ENCODE measurements at regions not wholly inside any gene's neighbourhood (a gene's known extent, or its start where the extent isn't known, plus 50 kb on each side); places are given as distances from the start of the nearest gene placed in this dataset.
"Not testable (repeated sequence)": the region's sequence is repeated elsewhere in the genome, so short reads cannot be mapped to it uniquely, and the experiment has no call there.

GRCh38 chr16:59658572-59658971 lies 924.5 kb upstream of the GOT2 start:
- no peak for DNase-seq (ENCODE audit: low read depth)

- DNase-seq (ENCODE audit: low read depth), result no peak
Measured at GRCh38 chr16:59655031-59655430, 920.9 kb upstream of the GOT2 start.

DNA sequence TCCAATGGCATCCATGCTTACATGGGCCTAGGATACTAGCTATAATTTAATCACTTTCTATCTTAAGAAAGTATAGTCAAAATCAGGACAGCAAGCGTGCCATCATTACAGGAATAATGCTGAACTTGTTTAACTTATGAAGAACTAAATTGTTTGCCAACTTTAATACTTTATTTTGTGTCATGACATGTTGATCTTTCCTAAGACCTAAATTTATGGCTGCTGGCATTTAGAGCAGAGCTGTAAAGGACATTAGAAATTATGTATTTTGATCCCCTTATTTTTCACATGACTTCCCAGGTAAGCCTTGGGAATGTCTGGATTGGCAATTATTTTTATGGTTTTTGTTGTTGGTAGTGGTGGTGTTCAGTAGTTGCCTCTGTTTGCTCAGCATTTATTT lies 920.3 kb upstream of the GOT2 start:
- no peak for DNase-seq (ENCODE audit: low read depth)

DNA sequence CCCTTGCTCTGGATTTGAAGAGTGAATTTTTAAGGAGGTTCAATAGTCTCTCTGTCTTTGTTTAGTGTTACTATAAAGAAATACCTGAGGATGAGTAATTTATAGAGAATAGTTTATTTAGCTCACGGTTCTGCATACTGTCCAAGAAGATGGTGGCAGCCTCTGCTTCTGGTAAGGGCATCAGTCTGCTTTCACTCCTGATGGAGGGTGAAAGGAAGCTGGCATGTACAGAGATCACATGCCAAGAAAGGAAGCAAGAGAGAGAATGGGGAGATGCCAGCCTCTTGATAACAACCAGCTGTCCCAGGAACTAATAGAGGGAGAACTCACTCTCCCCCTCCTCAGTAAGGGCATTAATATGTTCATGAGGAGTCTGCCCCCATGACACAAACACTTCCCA lies 917.5 kb upstream of the GOT2 start:
- no peak for DNase-seq (ENCODE audit: low read depth)

GRCh38 chr16:59645194-59645593 lies 911.1 kb upstream of the GOT2 start:
- DNase-seq (ENCODE audit: low read depth), result no peak

DNA sequence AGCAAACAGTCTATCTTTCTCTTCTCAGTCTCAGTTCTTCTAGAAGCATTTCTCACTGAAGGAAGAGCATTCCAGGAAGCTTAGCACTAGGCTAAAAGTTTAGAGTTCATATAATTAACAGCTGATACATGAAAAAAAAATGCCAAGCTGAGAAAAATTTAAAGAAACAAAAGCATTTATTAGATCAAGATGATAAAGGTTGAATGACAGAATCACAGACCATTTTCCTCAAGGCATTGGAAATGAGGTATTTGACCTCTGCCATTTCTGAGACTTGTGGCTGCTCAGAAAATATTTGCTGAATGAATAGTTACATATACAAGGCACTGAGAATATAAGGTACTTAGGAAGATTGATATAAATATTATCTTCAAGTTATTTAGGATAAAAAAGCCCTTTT lies 901.6 kb upstream of the GOT2 start:
- DNase-seq (ENCODE audit: low read depth), result peak; percentile 29

DNA sequence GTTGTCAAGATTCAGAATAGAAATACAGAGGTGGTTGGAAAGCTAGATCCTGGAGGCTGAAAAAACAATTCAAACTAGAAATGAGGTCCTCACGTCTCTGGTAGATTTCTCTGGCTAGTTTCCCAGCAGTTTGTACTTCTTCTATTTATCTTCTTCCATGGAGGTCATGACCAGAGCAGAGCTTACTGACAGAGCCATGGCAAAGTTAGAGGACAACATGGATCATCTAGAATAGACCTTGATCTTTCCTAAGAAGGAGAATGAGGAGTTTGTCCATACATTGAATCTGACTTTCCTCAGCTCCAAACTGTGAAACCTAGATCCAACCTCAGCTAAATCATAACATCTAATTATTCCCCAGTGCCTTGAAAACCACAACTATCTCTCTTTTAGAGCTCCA lies 900.8 kb upstream of the GOT2 start:
- DNase-seq (ENCODE audit: low read depth), result peak; percentile 27

DNA sequence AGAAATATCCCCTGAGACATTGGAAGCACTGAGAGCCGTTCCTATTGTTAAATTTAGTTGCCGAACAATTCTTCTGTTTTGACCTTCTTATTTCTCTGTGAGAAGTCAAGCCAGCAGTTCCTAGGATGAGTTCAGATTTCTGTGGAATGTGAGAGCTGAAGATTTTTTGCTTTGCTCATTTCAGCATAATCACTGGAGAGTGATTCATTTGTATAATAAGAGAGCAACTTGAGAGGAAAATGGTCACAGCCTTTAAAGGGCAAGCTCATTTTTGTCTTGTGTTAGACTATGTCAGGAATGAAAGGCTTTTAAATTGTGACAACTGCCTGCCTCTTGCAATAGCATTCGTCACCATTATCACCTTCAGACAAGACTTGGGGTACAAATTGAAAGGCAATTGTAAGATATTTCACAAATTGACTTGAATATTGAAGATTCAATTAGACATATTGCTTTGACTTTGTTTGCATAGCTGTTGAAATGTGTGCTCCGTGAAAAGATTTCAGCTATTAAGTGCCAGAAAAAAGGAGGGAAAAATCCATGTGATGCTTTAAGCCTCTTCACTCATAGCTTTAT lies 900.0 kb upstream of the GOT2 start:
- DNase-seq (ENCODE audit: low read depth), result peak; percentile 72

GRCh38 chr16:59632276-59632855 lies 898.2 kb upstream of the GOT2 start:
- peak; percentile 69 for DNase-seq (ENCODE audit: low read depth)

- DNase-seq (ENCODE audit: low read depth), result peak; percentile 43
Measured at GRCh38 chr16:59624381-59624780, 890.3 kb upstream of the GOT2 start.

GRCh38 chr16:59614466-59615240 lies 880.5 kb upstream of the GOT2 start:
- DNase-seq (ENCODE audit: low read depth), result no peak

DNA sequence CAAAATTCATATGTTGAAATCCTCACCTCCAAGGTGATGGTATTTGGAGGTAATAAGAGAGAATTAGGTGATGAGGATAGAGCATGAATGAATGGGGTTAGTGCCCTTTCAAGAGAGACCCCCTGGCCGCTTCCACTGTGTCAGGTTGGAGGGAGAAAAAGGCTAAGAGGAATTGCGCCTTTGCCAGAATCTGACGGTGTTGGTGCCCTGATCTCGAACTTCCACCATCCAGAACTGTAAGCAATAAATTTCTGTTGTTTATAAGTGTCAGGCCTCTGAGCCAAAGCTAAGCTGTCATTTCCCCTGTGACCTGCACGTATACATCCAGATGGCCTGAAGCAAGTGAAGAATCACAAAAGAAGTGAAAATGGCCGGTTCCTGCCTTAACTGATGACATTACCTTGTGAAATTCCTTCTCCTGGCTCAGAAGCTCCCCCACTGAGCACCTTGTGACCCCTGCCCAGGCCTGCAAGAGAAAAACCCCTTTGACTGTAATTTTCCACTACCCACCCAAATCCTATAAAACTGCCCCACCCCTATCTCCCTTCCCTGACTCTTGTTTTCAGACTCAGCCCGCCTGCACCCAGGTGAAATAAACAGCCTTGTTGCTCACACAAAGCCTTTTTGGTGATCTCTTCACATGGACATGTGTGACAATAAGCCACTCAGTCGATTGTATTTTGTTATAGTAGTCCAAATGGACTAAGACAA lies 878.9 kb upstream of the GOT2 start:
- not testable (repeated sequence) for DNase-seq (ENCODE audit: low read depth)

DNA sequence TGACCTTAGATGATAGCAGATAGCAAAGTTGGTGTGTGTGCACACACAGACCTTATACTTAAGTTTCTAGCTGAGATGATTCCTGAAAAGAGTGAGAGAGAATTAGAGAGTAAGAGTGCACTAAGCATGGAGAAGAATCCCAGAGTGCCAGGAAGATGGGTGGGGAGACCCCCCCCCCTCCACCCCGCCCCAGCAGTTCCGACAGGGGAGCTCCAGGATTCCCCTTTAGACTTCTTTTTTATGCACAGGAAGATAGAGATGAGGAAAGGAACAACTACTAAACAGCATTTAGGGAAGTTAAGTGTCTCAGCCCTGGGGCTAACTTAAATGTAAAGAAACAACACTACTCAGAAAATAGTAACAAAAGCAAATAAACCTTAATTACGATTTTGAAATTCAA lies 878.0 kb upstream of the GOT2 start:
- no peak for DNase-seq (ENCODE audit: low read depth)

GRCh38 chr16:59611556-59611955 lies 877.4 kb upstream of the GOT2 start:
- no peak for DNase-seq (ENCODE audit: low read depth)

DNA sequence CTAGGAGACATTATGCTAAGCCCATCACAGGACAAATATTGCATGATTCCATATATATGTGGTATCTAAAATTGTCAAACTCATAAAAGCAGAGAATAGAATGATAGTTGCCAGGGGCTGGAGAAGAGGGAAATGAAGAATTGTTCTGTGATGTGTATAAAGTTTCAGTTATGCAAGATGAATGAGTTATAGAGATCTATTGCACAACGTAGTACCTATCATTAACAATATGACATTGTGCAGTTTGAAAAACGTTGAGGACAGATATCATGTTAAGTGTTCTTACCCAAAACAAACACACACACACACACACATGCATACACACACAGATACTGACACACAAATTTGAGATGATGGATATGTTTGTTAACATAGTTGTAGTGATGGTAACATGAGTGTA lies 871.6 kb upstream of the GOT2 start:
- DNase-seq (ENCODE audit: low read depth), result no peak

DNA sequence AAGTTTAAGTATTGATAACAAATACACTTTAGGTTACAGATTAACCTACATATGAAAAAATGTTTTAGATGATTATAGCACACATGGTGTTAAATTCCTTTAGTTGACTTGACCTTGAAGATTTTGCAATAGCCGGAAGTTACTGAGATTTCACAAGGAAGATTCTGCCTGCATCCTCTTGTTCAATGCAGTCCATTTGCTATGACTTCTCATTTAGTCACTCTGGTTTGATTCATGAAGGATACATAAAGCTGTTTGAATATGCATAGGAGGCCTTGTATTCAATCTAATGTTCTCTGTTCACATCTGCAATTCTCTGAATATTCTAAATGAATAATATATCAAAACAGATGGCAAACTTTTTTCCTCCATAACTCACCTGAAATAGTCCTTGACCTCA lies 870.2 kb upstream of the GOT2 start:
- DNase-seq (ENCODE audit: low read depth), result no peak

GRCh38 chr16:59601452-59601851 lies 867.3 kb upstream of the GOT2 start:
- DNase-seq (ENCODE audit: low read depth), result no peak

GRCh38 chr16:59597269-59597668 lies 863.2 kb upstream of the GOT2 start:
- DNase-seq (ENCODE audit: low read depth), result peak; percentile 59

DNA sequence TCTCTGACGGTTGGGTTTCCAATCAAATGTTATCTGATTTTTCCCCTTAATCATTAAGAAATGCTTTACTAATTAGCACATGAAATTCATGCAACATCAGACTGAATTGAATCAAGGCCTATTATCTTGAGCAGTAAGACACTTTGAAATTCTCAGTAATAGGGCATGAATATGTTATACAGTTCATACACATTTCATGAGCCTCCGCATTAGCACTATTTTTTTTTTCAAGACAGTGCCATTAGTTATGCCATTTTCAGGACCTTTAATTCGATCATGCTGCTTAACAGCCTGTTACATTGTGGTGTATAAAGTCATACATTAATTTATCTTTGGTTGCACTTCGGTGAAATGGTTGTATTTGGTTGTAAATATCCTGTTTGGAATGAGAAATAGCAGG lies 862.6 kb upstream of the GOT2 start:
- DNase-seq (ENCODE audit: low read depth), result no peak

DNA sequence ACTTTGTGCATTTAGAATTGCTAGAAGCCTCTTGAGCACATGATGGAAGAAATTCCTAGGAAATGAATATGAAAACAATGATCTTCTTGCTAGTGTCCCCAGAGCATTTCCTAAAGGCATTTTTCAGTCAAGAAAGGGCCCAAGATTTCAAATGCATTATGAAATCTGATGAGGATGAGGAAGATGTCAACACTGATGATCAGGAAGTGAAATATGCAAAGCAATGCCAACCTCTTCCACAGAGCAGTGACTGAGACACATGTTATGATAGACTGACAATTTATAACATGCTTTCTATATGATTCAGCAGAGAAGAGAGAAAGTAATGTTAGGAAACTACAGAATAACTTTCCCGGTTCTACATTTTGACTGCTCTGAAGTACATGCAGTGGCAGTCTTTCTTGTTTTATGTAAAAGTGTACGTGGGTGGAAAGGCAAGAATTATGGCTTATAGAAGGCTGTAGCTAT lies 859.1 kb upstream of the GOT2 start:
- DNase-seq (ENCODE audit: low read depth), result peak; percentile 10

DNA sequence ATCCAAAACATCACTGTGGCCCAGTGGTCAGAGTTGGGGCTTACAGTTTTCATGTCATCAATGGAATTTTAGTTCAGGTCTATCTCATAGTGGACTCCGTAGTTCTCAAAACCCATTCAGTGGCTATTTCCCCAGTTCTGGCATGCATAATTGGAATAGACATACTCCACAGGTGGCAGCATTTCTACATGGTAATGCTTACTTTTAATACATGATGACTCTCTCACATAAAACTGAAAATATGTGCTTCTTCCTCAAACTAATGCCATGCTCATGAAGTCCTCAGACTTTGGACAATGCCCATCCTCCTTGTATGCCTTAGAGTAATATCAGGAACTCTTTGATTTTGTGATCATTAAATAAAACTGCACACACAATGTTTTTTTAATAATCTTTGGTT lies 857.4 kb upstream of the GOT2 start:
- peak; percentile 48 for DNase-seq (ENCODE audit: low read depth)

- DNase-seq (ENCODE audit: low read depth), result no peak
Measured at GRCh38 chr16:59590845-59591244, 856.7 kb upstream of the GOT2 start.

All from myocyte (in vitro differentiated cells).